ENCODE measurements at regions not wholly inside any gene's neighbourhood (a gene's known extent, or its start where the extent isn't known, plus 50 kb on each side); places are given as distances from the start of the nearest gene placed in this dataset.

DNA sequence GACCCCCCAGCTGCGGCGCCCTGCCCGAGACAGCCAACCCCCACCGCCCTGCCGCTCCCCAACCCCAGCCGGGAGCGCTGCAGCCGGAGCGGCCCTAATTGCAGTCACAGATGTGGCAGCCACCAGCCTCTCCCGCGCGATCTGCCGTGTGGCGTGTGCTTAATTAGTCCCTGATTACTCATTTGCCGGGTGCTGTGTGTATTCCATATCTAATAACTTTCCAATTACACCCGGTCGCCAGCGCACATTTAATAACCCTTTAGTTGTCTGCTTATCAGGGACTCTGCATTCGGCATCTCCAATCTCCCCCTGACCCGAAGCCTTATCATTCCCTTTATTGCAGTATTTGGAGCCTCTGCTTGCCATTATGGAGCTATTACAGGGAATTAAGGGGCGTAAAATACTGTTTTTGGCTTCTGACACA is 236.7 kb upstream of the CIBAR2 start:
- no peak for ATAC-seq
- Histone ChIP-seq H3K4me1 (peaks cover 31% of the 10 kb centered on the region), H3K27me3 (no peaks in the 10 kb centered on the region), H3K27ac (peak overlapping the region in 1 of 4 donors; percentile 88), H3K9me3 (no peaks in the 10 kb centered on the region), H3K36me3 (replicated peaks in 1 of 2; ENCODE audit: insufficient read depth in 1 of 2, low read depth in 2 of 2) (no peaks in the 10 kb centered on the region), H3K4me3 (no peak overlapping the region)
- WGBS, 2 donors = 69 to 73% methylated on average over 21 of the region's 21 CpGs
- no peak for DNase-seq
- intact Hi-C loops (cut with DNase I) = no loop called here
- TF ChIP-seq, protein P1, sequence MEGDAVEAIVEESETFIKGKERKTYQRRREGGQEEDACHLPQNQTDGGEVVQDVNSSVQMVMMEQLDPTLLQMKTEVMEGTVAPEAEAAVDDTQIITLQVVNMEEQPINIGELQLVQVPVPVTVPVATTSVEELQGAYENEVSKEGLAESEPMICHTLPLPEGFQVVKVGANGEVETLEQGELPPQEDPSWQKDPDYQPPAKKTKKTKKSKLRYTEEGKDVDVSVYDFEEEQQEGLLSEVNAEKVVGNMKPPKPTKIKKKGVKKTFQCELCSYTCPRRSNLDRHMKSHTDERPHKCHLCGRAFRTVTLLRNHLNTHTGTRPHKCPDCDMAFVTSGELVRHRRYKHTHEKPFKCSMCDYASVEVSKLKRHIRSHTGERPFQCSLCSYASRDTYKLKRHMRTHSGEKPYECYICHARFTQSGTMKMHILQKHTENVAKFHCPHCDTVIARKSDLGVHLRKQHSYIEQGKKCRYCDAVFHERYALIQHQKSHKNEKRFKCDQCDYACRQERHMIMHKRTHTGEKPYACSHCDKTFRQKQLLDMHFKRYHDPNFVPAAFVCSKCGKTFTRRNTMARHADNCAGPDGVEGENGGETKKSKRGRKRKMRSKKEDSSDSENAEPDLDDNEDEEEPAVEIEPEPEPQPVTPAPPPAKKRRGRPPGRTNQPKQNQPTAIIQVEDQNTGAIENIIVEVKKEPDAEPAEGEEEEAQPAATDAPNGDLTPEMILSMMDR (IDR thresholded peaks at IDR 0.05) = no peak
- no peak for TF ChIP-seq POLR2A (IDR thresholded peaks at IDR 0.05)

DNA sequence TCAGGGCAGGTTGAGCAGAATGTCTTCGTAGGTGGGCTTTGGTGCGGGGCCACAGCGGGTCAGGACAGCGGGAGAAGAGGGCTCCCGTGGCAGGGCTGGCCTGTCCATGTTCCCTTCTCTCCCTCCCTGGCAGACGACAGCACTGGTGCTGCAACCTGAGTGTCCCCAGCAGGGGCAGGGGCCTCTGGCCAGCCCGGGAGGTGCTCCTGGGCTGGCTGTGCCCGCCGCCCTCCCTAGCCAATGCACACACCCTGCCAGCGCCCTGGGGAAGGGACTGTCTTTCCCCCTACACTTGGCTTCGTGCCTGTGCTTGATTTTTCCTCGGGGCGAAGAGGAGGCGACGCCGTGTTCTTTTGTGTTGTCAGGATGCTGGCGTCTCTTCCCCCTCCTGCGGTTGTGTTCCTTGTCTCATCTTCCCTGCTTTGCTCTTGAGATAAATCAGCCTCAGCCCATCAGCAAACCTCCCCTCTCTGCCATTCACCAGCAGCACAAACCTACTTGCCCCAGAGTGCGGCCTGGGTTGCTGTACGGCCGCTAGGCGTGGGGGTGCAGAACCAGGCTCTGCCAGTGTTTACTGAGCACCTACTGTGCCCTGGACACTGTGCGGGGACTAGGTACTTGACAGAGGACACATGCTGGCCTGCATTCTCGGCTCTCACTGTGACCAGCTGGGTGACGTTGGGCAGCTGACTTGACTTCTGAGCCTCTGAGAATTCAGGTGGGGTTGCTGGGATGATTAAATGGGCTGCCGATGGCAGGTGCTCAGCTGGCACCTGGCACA is 237.3 kb upstream of the CIBAR2 start:
- H3K36me3 ChIP-seq (replicated peaks in 1 of 2; ENCODE audit: insufficient read depth in 1 of 2, low read depth in 2 of 2) = no peaks in the 10 kb centered on the region
- DNase-seq = no peak
- H3K9me3 ChIP-seq = no peaks in the 10 kb centered on the region
- peak overlapping the region; percentile 75 to 88 (median 86) for H3K27ac ChIP-seq
- peaks cover 31% of the 10 kb centered on the region for H3K4me1 ChIP-seq
- no peaks in the 10 kb centered on the region for H3K27me3 ChIP-seq
- TF ChIP-seq, protein P1 (IDR thresholded peaks at IDR 0.05) = no peak
- no peak for TF ChIP-seq POLR2A (IDR thresholded peaks at IDR 0.05)
- peak; percentile 17 for ATAC-seq
- no peak overlapping the region for H3K4me3 ChIP-seq
- intact Hi-C loops (cut with DNase I) = no loop called here
- 74 to 75% methylated on average over 20 to 26 of the region's 26 CpGs for WGBS, 2 donors

DNA sequence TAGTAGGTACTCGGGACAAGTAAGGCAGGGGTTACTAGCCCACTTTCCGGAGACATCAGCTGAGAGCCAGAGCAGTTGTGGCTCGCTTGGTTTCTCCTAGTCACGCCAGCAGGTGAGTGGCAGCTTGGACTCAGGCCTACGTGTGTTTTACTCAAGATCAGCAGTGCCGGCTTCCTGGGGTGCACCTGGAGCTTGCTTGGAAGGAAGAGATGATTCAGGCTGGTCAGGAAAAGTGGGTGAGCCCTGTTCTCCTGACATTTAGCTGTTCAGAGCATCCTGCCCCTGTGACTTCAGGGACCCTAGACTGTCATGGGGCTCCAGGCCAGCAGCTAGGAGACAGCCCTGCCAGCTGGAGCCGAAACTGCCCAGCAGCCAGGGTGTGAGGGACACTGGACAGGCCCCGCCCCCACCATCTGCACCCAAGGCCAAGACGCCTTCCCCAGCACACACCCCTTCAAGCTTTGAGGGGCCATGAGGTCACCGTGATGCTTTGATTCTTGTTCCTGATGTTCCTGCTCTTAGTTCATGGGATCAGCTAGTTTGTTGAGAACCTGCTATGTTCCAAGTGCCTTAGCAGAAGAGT is 238.0 kb upstream of the CIBAR2 start:
- peak in 1 of 3 donors; percentile 3 for TF ChIP-seq POLR2A (IDR thresholded peaks at IDR 0.05)
- TF ChIP-seq, protein P1 (IDR thresholded peaks at IDR 0.05) = no peak
- 46 to 58% methylated on average over 6 to 10 of the region's 10 CpGs for WGBS, 2 donors
- H3K27ac ChIP-seq = peak overlapping the region; percentile 75 to 88 (median 86)
- no peaks in the 10 kb centered on the region for H3K9me3 ChIP-seq
- peaks cover 37% of the 10 kb centered on the region for H3K4me1 ChIP-seq
- ATAC-seq = peak; percentile 73
- no peaks in the 10 kb centered on the region for H3K27me3 ChIP-seq
- H3K36me3 ChIP-seq (replicated peaks in 1 of 2; ENCODE audit: insufficient read depth in 1 of 2, low read depth in 2 of 2) = no peaks in the 10 kb centered on the region
- DNase-seq = peak; percentile 73 to 90 (median 88)
- H3K4me3 ChIP-seq = no peak overlapping the region
- intact Hi-C loops (cut with DNase I) = no loop called here

DNA sequence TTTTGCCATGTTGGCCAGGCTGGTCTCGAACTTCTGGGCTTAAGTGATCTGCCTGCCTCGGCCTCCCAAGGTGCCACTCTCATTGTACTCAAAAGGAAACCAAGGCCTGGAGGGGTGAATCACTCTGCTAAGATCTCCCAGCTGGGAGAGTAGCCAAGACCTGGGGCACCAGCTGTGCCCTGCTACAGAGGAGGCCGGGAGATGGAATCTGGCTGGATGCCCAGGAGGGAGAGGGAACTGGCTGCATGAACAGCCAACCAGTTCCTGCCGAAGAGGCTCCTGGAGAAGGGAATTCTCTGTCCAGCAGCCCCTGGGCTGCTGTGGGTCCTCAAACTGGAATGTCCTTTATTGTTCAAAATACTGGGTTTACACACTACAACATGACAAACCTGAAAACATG is 238.7 kb upstream of the CIBAR2 start:
- no peaks in the 10 kb centered on the region for H3K36me3 ChIP-seq (replicated peaks in 1 of 2; ENCODE audit: insufficient read depth in 1 of 2, low read depth in 2 of 2)
- DNase-seq (peak; percentile 97 to 100 (median 98)), ATAC-seq (peak; percentile 93)
- H3K4me1 ChIP-seq = peaks cover 40% of the 10 kb centered on the region
- H3K27ac ChIP-seq = peak overlapping the region; percentile 75 to 88 (median 86)
- no peaks in the 10 kb centered on the region for H3K27me3 ChIP-seq
- no peak overlapping the region for H3K4me3 ChIP-seq
- 11 to 13% methylated on average over 4 of the region's 4 CpGs for WGBS, 2 donors
- no peaks in the 10 kb centered on the region for H3K9me3 ChIP-seq
- peak in 1 of 3 donors; percentile 3 for TF ChIP-seq POLR2A (IDR thresholded peaks at IDR 0.05)
- TF ChIP-seq, protein P1 (IDR thresholded peaks at IDR 0.05) = no peak
- intact Hi-C loops (cut with DNase I) = no loop called here

All from body of pancreas (tissue), 4 donors.